Activated CD4-positive, alpha-beta memory T cell treated with anti-CD3 and anti-CD28 coated beads for 36 hours (primary cell): ENCODE measurements at regions not wholly inside any gene's neighbourhood (a gene's known extent, or its start where the extent isn't known, plus 50 kb on each side); places are given as distances from the start of the nearest gene placed in this dataset. TPM values are rescaled to one million over a fixed set of nuclear protein-coding genes. Genes with fewer than 3 reads are reported as not detected.

Experiments used
- microRNA-seq: library from miRNA; unstranded; fragments of <30 nt; microRNA quantifications from one replicate; pipeline ENCODE4 v1.2.0, GENCODE V29; 2022; ENCODE audit warnings: borderline number of aligned reads, borderline microRNAs expressed, borderline replicate concordance

Small RNAs in the stretch of these regions (microRNA-seq; reads per million reads assigned to microRNA genes)
- gene MIR8079, result not detected
